ENCODE measurements at regions not wholly inside any gene's neighbourhood (a gene's known extent, or its start where the extent isn't known, plus 50 kb on each side); places are given as distances from the start of the nearest gene placed in this dataset.

GRCh38 chr3:17967111-17967510 is 224.7 kb upstream of the TBC1D5 start:
- Mint-ChIP-seq H3K4me3 (ENCODE audit: unreplicated experiment) (no peak overlapping the region), H3K9me3 (ENCODE audit: unreplicated experiment) (no peaks in the 10 kb centered on the region), H3K4me1 (ENCODE audit: low read depth, unreplicated experiment) (peaks cover 7% of the 10 kb centered on the region), H3K36me3 (ENCODE audit: unreplicated experiment) (no peaks in the 10 kb centered on the region), H3K27ac (ENCODE audit: unreplicated experiment) (no peak overlapping the region), H3K27me3 (ENCODE audit: unreplicated experiment) (peaks cover 1% of the 10 kb centered on the region)
- DNase-seq: no peak
- TF ChIP-seq CTCF (IDR thresholded peaks at IDR 0.05; ENCODE audit: partially characterized antibody, unreplicated experiment): no peak

- peaks cover 1% of the 10 kb centered on the region for H3K27me3 Mint-ChIP-seq (ENCODE audit: unreplicated experiment)
- no peaks in the 10 kb centered on the region for H3K36me3 Mint-ChIP-seq (ENCODE audit: unreplicated experiment)
- no peaks in the 10 kb centered on the region for H3K4me1 Mint-ChIP-seq (ENCODE audit: low read depth, unreplicated experiment)
- no peaks in the 10 kb centered on the region for H3K9me3 Mint-ChIP-seq (ENCODE audit: unreplicated experiment)
- no peak overlapping the region for H3K4me3 Mint-ChIP-seq (ENCODE audit: unreplicated experiment)
- DNase-seq: no peak
- H3K27ac Mint-ChIP-seq (ENCODE audit: unreplicated experiment): no peak overlapping the region
- no peak for TF ChIP-seq CTCF (IDR thresholded peaks at IDR 0.05; ENCODE audit: partially characterized antibody, unreplicated experiment)
These were observed 222.9 kb upstream of the TBC1D5 start for GRCh38 chr3:17965331-17965730.

GRCh38 chr3:17964108-17964507 is 221.7 kb upstream of the TBC1D5 start:
- no peaks in the 10 kb centered on the region for H3K4me1 Mint-ChIP-seq (ENCODE audit: low read depth, unreplicated experiment)
- no peak for DNase-seq
- no peak overlapping the region for H3K27ac Mint-ChIP-seq (ENCODE audit: unreplicated experiment)
- TF ChIP-seq CTCF (IDR thresholded peaks at IDR 0.05; ENCODE audit: partially characterized antibody, unreplicated experiment): no peak
- H3K27me3 Mint-ChIP-seq (ENCODE audit: unreplicated experiment): peaks cover 1% of the 10 kb centered on the region
- H3K4me3 Mint-ChIP-seq (ENCODE audit: unreplicated experiment): no peak overlapping the region
- no peaks in the 10 kb centered on the region for H3K36me3 Mint-ChIP-seq (ENCODE audit: unreplicated experiment)
- H3K9me3 Mint-ChIP-seq (ENCODE audit: unreplicated experiment): no peaks in the 10 kb centered on the region

- Mint-ChIP-seq H3K36me3 (ENCODE audit: unreplicated experiment) (no peaks in the 10 kb centered on the region), H3K27ac (ENCODE audit: unreplicated experiment) (no peak overlapping the region), H3K4me1 (ENCODE audit: low read depth, unreplicated experiment) (no peaks in the 10 kb centered on the region), H3K27me3 (ENCODE audit: unreplicated experiment) (peaks cover 2% of the 10 kb centered on the region), H3K9me3 (ENCODE audit: unreplicated experiment) (peaks cover 4% of the 10 kb centered on the region), H3K4me3 (ENCODE audit: unreplicated experiment) (no peak overlapping the region)
- no peak for TF ChIP-seq CTCF (IDR thresholded peaks at IDR 0.05; ENCODE audit: partially characterized antibody, unreplicated experiment)
- DNase-seq: no peak
These were observed 213.0 kb upstream of the TBC1D5 start for GRCh38 chr3:17955411-17955810.

GRCh38 chr3:17954801-17955200 is 212.4 kb upstream of the TBC1D5 start:
- TF ChIP-seq CTCF (IDR thresholded peaks at IDR 0.05; ENCODE audit: partially characterized antibody, unreplicated experiment): no peak
- H3K4me3 Mint-ChIP-seq (ENCODE audit: unreplicated experiment): no peak overlapping the region
- H3K27me3 Mint-ChIP-seq (ENCODE audit: unreplicated experiment): peaks cover 2% of the 10 kb centered on the region
- no peak overlapping the region for H3K27ac Mint-ChIP-seq (ENCODE audit: unreplicated experiment)
- H3K4me1 Mint-ChIP-seq (ENCODE audit: low read depth, unreplicated experiment): no peaks in the 10 kb centered on the region
- H3K36me3 Mint-ChIP-seq (ENCODE audit: unreplicated experiment): no peaks in the 10 kb centered on the region
- DNase-seq: no peak
- peaks cover 4% of the 10 kb centered on the region for H3K9me3 Mint-ChIP-seq (ENCODE audit: unreplicated experiment)

All from glutamatergic neuron (in vitro differentiated cells).